ENCODE measurements at regions not wholly inside any gene's neighbourhood (a gene's known extent, or its start where the extent isn't known, plus 50 kb on each side); places are given as distances from the start of the nearest gene placed in this dataset.

DNA sequence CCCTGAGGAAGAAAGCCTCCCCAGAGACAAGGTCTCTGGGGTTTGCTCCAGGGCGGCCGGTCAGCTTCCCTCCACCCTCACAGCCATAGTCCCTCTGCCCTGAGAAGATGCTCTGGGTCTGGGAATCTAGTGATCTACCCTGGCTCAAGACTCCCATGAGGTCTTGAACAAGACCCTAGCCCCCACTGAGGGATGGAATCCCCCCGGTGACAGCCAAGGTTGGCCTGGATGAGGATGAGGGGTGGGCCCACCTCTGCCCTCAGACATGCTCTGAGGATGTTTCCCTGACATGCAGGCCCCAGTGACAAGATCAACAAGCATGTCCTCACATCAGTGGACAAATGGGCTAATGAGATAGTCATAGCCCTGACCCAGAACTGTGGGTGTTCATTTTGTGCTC lies 138.6 kb downstream of the C5orf15 start:
- no peak for DNase-seq (ENCODE audit: low read depth)

DNA sequence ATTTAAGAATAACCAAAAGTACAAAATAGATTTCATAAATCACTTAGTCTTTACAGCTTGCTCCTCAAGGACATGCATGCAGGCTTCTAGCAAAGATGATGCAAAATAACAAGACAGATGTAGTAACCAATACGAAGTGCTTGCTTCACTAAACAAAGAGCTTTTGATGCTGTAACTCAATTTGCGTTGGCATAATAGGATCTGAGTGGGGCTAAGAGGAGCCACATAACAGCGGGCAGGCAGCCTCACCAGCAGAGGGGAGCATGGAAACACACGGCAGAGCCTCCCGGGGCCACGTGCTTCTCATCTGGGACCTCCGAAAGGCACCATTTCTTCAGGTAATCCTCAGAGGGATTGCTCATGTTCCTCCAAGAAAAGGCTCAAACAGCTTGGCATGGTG lies 139.7 kb downstream of the C5orf15 start:
- DNase-seq (ENCODE audit: low read depth) = no peak

DNA sequence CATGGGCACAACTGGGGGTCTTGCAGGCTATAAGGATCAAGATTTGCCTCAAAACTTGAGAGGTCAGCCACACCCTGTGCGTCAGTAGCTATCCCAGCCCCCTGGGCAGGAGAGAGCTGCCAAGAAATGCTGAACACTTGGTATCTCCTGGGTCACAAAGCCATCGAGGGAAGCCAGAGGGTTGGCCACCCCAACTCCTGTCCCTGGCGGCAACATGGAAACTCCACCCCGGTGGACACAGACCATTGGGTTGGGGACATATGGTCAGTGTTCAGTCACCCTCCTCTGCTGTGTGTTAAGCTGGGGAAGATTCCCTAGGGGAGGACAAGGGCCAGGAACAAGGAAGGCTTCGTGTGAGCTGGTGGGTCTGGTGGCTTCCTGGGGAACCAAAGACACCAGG lies 140.6 kb downstream of the C5orf15 start:
- no peak for DNase-seq (ENCODE audit: low read depth)

DNA sequence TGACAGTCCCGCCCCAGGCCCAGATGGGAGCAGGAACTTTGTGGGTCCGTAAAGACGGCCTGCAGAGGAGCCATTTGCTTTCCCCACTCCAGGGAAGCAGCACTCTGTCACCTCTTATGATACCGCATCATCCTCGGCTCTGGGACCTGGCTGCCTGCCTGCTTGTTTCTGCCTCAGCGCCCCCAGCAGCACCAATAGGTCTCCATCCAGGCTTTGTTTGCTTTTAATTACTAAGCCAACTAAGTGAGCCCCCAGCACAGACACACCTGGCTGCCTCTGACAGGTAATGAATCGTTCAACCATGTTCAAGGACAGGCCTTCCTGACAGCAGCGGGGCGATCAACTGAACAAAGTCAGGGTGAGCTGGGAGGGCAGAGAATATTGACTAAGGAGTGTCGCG lies 141.4 kb downstream of the C5orf15 start:
- peak; percentile 66 for DNase-seq (ENCODE audit: low read depth)

DNA sequence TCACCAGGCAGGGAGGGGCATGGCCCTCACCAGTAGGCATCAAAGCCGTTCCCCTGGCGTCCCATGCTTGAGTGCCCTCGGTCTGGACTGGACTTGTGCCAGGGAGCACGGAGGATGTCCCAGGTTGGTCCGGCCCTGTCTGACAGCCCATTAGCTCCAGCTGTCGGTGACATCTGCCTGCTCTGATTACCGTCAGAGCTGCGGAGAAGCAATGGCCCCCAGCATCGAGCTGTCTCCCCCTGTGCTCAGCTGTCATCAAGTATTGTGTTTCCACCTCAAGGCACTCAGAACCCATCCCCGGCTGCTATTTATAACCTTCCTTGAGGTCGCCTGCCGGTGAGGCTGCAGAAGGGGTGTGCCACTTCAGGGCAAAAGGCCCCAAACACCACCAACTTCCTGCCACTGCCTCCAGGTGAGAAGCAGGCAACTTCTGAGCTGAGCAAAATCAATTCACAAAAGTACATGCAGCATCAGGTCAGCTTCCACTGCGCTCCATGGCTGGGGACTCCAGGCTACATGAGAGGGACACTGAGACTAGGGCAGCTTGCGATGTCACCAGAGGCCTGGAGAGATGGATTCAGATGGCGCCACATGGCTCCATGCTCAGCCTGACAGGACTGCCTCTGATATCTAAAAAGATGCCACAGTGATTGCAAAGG lies 142.7 kb downstream of the C5orf15 start:
- peak; percentile 57 for DNase-seq (ENCODE audit: low read depth)

DNA sequence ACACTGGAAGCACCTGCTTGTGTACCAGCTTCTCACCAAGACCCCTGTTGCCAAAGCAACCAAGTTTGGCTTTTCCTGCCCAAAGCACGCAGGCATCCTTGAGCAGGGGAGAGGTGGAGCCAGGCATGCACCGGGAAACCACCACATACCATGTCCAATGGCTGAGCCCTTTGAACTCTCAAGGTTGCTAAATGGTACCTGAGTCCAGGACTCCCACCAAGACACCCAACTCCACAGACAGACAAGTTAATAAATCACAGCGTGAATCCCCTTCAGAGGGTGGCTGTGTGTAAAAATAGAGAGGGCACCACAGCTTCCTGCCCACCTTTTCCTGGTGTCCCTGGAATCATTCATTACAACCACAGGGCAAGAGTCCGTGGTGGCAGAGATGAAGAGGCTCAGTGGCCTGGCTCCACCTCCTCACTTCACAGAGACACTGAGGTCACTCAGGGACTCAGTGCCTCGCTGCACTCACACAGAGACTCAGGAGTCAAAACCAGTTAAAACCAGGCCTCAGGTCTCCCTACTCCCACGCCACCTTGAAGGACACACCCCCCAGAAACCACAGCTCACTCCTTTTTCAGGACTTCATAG lies 143.7 kb downstream of the C5orf15 start:
- DNase-seq (ENCODE audit: low read depth) = peak; percentile 90

DNA sequence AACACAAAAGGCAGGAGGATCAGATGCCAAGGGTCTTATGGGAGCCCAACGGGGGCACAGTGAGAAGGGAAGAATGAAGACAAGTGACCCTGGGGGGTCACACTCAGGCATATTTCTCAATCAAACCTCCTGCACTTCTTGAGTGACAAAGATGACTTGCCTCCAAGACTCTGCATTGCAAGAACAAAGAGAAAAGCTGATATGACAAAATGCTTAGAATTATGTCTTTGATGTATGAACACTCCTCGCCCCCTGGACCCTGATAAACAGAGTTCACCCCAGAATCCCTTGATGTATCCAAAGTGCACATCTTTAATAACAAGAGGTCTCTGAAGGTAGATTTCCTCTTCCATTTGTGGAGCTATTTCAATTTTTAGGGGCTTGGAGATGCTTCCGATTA lies 146.5 kb downstream of the C5orf15 start:
- no peak for DNase-seq (ENCODE audit: low read depth)

DNA sequence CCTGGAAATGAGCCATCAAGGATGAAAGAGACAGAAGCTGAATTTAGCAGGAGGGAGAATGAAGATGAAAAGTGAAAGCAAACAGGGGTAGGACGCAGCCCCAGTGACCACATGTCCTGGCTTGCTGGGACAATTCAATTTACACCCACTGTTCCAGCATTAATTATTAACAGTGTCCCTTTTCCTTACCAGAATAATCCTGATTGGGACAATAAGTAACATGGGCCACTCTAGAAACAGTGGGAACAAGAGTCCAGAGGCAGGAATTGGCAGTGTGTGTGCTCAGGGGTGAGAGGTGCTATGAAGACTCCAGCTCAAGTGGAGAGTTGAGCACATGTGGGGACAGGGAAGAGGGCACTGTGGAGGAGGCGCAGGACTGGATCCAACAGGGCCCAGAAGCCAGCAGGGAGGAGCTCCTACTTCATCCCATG lies 147.1 kb downstream of the C5orf15 start:
- DNase-seq (ENCODE audit: low read depth) = peak; percentile 82

DNA sequence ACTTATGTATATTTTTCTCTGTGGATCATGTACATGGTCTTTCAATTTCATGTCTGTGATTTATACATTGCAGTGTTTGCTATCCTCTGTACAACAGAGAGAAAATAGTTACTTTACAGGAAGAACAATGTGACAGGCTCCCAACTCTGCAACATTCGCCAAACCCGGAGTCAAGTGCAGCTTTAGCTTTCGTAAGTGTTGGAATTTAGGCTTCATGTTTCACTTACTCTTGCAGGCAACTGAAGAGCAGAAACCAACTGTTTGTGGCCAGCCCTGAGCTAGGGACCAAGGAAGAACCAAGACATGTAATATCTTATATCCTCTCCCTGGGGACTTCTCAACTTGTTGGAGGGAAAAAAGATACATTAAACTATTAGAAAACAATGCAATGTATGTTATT lies 147.9 kb downstream of the C5orf15 start:
- peak; percentile 27 for DNase-seq (ENCODE audit: low read depth)

DNA sequence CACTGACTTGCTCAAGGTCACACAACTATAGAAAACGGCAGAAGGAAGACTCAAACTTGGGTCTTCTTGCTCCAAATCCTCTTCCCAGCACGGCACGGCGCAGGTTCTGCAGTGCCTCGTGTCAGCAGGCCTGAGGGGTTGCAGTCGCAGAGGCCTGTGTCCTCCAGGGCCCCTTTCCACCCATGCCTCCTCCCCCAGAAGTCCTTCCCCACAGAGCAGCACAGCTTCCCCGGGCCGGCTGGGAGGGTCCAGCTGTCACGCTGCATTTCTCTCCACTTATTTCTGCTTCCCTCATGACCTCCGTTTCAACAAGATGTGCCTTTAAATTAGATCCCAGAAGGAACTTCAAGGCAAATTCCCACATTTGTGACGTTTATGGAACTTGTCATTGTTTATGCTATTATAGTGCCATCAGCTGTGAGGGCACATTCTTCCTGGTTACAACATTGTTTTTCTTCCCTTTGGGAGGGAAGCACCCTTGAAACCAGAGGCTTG lies 148.4 kb downstream of the C5orf15 start:
- peak; percentile 61 for DNase-seq (ENCODE audit: low read depth)

DNA sequence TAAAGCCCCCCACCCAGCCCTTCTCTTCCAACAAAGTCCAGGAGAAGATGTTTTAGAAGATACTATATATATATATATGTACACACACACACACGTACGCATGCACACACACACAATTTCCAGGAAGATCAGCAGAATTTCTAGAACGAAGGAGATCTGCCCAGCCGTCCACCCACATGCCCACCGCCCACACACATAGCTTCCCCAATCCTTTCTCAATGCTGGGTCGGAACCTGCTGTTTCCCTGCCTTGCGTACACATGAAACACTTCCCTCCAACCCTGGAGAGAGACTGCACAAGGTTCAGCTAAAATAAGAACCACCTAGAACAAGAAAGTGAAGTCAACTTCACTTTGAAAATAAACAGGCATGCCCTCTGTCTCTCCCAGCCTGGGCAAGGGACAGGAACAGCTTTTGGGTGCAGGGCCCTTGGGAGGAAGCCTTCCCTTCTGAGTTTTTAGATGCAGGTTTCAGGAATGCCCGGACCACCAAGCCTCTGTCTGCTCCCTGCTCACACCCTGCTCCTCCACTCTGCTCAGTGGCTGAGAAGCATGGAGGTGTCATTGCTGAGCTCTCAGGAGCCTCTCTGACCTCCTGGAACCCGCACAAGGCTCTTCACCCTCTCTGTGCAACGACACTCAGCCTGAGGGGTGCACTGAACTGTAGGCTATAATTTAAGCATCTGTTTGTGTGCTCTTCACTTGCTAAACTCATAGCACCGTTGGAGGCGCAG lies 149.4 kb downstream of the C5orf15 start:
- DNase-seq (ENCODE audit: low read depth) = no peak

DNA sequence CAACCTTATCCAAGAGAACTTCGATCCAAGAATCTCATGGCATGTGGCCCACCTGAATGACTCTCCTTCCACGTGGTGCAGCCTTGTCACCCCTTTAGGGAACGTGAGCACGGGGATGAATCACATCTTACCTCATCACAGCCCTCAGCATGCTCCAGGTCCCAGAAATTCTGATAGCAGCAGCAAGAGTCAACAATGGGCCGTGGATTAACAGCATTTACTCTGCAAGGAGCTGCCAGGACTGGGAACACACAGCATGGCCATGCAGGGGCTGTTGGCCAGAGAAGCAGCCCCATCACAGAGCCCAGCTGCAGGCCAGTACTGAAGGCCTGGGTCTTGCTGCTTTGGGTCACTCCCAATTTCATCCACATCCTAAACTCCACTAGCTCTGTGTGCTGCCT lies 150.4 kb downstream of the C5orf15 start:
- DNase-seq (ENCODE audit: low read depth) = peak; percentile 27

DNA sequence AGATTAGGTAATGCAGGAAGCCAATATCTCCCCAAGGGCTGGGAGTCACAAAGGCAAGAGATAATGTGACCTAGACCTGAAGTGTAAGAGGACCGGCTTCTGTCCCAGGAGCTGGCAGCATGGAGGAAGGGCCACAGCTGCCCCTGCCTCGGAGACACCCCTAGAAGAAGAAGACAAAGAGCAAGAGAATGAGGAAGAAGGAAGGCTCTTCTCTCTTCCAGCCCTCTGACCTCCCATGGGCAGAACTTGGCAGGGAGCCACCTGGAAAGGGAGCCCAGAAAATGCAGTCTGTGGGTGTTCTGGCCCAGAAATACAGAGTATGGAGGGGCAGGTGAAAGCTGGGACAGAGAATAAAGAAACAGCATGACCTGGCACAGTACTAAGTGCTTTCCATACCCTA lies 151.0 kb downstream of the C5orf15 start:
- no peak for DNase-seq (ENCODE audit: low read depth)

DNA sequence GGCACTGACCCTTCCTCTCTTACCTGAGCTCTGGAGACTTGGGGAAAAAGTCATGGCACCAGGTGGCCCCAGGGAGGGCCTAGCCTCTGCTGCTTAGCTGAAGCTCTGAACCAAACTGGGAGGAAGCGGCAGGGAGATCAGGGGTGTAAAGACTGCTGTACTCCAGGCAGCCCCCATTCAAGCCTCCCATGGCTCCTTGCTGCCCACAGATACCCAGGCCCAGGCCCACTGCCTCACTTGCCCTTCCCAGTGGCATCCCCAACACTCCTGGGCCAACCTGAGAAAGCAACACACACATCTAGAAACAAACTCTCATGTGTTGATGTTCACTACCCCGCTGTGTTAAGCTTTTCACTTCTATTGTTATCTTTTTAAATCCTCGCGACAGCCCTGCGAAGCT lies 151.6 kb downstream of the C5orf15 start:
- no peak for DNase-seq (ENCODE audit: low read depth)

DNA sequence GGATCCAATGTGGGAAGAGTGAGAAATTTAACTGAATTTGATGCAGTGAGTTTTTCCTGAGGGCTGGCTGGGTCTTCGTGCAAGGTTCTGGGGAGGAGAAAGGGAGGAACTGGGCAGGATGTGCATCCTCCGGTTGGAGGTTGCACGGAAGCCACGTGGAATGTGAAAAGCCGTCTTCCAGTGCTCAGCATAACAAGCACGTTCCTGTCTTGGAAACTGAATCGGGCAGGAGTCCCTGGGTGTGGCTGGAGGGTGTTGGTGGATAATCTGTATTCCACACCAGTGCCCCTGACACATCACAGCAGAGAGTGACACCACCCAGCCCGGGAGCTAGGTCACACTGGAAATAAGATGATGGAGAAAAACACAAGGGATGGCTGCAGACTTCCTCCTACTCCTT lies 154.3 kb downstream of the C5orf15 start:
- no peak for DNase-seq (ENCODE audit: low read depth)

DNA sequence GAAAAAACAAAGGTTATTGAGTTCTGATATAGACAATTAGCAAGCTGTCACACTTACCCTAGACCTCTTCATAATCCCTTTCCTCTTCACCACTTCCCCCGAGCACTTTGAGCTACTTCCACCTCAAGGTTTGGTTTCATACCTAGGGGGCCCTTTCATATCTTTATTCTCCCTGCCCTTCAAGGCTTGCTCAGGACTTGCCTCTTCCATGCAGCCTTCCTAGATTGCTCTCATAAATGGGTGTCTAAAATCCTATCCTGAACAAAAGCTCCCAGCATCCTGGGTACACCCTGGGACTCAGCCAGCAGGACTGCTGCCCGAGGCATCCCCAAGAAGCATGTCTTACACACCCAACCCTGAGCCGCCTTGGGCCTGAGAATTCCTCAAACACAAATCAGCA lies 157.3 kb downstream of the C5orf15 start:
- DNase-seq (ENCODE audit: low read depth) = no peak

DNA sequence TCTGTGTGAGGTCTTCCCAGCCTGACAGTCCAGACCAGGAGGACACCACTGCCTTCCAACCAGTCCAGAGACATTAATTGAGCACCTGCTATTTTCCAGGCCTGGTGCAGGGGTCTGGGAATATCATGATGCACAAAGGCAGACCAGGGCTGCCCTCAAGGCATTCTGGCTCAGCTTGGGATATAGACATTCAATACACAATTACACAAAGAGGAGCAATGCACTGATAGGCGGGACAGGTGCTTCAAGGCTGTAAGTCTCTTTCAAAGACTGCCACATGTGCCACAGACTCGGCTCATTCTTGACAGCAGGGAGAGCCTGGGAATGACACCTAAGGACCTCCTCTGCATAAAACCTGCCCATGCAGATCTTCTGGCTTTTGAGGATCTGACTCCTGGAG lies 158.6 kb downstream of the C5orf15 start:
- DNase-seq (ENCODE audit: low read depth) = no peak

DNA sequence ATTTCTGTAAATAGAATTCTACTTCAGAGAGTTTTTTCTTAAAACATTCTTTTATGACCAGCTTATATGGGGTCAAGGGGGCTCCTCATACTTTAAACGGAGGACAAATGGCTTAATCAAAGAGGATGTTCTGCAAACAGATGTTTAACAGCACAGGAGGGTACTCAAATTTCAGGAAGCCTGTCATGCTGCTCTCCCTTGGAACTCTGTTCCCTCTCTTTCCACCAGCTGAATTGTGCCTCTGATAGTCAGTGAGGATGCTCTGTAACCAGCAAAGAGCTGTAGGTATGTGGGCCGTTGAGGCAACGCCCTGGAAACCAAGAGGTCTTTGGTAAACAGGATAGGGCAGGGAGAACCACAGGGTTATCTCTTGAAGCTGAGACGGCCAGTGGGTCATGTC lies 161.1 kb downstream of the C5orf15 start:
- DNase-seq (ENCODE audit: low read depth) = no peak

DNA sequence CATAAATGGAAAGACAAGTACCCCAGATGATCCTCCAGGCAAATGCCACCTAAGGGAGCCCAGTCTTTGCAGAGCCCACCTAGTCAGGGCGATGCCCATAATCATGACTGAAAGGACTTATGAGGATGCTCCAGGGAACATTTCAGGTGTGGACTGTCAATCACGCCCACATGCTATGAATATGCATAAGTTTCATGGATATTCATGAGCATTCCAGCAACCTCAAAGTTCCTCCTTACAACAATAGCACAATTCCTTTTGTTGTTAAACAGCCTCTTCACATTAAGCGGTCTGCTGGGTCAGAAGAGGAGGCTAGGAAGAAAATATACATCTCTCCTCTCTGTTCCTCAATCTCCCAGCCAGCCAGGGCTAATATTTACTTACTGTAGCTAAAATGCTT lies 161.6 kb downstream of the C5orf15 start:
- DNase-seq (ENCODE audit: low read depth) = no peak

DNA sequence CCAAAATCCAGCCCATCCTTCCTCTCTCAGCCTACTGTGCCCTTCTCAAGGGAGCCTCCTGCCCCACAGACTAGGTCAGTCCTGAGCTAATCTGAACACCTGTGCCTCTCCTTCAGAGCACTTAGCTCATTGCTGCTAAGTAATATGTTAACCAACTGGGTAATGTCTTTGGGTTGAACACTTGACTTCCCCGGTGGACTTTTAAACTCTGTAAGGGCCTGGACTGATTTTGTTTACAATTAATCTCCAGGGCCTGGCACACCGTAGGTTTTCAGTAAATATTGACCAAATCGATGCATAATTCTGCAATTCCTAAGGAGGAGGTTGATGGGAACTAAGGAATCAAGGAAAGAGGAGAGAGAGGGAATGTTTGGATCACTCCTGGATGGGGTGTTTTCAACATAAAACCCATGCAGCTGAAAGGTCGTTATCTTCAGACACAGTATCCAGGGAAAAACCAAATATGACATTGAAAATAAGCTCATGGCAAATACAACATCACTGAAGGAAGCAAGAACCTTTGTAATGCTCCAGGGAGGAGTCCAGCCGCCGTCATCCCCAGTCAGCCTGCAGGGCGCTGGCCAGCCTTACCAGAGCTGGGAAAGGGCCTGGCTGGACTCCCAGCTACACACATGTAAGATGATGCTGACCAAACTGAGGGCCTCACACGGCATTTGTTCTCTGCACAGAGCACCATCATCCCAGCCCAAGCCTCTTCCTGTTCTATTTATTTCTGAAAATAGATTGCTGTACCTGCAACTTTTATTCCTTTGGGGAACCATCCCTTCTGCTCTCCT lies 166.3 kb downstream of the C5orf15 start:
- DNase-seq (ENCODE audit: low read depth) = no peak

DNA sequence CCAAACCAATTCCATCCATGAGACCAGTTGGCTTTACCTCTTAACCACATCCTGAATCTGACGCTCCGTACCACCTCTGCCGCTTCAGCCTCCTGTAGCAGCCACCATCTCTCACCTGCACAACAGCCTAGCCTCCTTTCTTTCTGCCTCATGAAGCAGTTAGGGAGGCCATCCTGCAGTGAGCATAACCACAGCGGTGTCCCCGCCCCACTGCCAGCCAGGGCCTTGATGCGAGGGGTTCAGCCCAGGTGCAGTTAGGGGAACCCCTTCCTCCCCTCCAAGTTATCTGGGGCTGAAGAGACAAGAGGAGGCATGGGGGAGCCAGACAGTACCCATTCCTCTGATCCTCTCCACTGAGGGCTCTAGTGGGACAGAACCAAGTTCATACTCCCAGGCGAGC lies 167.0 kb downstream of the C5orf15 start:
- no peak for DNase-seq (ENCODE audit: low read depth)

DNA sequence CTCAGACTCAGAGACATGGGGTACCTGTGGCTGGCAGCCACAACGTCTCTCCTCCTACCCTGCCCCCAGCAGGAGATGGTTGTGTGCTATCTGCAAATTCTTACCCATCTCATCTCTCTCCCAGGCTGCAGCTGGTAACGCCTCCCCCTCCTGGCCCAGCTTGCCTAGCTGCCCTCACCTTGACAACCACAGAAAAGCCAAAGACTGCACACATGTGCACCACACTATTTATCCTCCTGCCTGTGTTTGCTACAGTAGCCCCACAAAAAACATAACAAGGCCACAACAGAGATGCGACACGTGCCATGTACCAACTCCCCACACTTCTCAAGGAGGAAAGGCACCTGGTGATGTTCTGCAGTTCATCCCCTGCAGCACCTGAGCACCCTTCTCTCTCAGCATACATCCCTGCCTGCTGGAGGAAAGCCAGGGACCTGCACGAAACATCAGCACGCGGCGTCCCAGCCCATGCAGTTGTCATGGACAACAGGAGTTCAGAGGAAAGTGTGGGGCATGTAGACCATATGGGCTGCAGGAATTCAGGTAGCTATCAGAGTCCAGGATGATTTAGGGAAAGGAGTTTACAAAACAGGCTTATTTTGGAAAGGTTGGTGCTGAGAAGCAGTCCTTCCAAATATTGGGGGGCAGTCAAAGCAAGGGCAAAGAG lies 168.7 kb downstream of the C5orf15 start:
- no peak for DNase-seq (ENCODE audit: low read depth)
